DOHH2 (cell line): ENCODE measurements at regions not wholly inside any gene's neighbourhood (a gene's known extent, or its start where the extent isn't known, plus 50 kb on each side); places are given as distances from the start of the nearest gene placed in this dataset.

Source experiments
- H3F3A ChIP-seq: fragments of 200-600 bp; sonication (generic), shearing (Covaris generic); 2 replicates; pipeline ENCODE4 v1.6.0; 2016; ENCODE audit warnings: antibody characterized with exemption, mild to moderate bottlenecking; ENCODE audit not compliant: control insufficient read depth, insufficient read depth
- H3K27ac ChIP-seq: fragments of 200-600 bp; sonication (generic); 2 replicates; pipeline ENCODE4 v1.5.1; 2014; ENCODE audit warnings: low read depth, mild to moderate bottlenecking, low read length, moderate library complexity
- H3K27me3 ChIP-seq: fragments of 200-600 bp; sonication (generic); 2 replicates; pipeline ENCODE4 v1.6.1; 2014; ENCODE audit warnings: mild to moderate bottlenecking, low read length, mixed read lengths; ENCODE audit not compliant: control insufficient read depth
- H3K36me3 ChIP-seq: fragments of 200-600 bp; sonication (generic); 2 replicates; pipeline ENCODE4 v1.6.1; 2014; ENCODE audit warnings: mild to moderate bottlenecking, low read length, moderate library complexity, mixed read lengths; ENCODE audit not compliant: control insufficient read depth
- H3K4me1 ChIP-seq: fragments of 200-600 bp; sonication (generic); 2 replicates; pipeline ENCODE4 v1.6.1; 2014; ENCODE audit warnings: mild to moderate bottlenecking, low read length, mixed read lengths; ENCODE audit not compliant: control insufficient read depth
- H3K4me2 ChIP-seq: fragments of 200-600 bp; sonication (generic); 2 replicates; pipeline ENCODE4 v1.6.0; 2014; ENCODE audit warnings: mild to moderate bottlenecking, low read length, moderate library complexity
- H3K4me3 ChIP-seq: fragments of 200-600 bp; sonication (generic); 2 replicates; pipeline ENCODE4 v1.5.1; 2014; ENCODE audit warnings: mild to moderate bottlenecking, low read length, mixed read lengths
- H3K79me2 ChIP-seq: fragments of 200-600 bp; sonication (generic); 2 replicates; pipeline ENCODE4 v1.6.1; 2014; ENCODE audit warnings: mild to moderate bottlenecking, low read length, mixed read lengths; ENCODE audit not compliant: control insufficient read depth
- H3K9me2 ChIP-seq: fragments of 200-600 bp; sonication (generic); replicated peaks from 2 replicates; pipeline ENCODE4 v1.6.1; 2014; ENCODE audit warnings: mild to moderate bottlenecking, low read length, mixed read lengths; ENCODE audit not compliant: control insufficient read depth
- H3K9me3 ChIP-seq: fragments of 200-600 bp; sonication (generic); 2 replicates; pipeline ENCODE4 v1.6.1; 2014; ENCODE audit warnings: antibody characterized with exemption, low read length, mixed read lengths; ENCODE audit not compliant: control insufficient read depth, insufficient read depth
- H4K20me1 ChIP-seq: fragments of 200-600 bp; sonication (generic); 2 replicates; pipeline ENCODE4 v1.6.0; 2014; ENCODE audit warnings: low read depth, mild to moderate bottlenecking, antibody characterized with exemption, low read length, moderate library complexity; ENCODE audit not compliant: control insufficient read depth, insufficient read depth
- EZH2phosphoT487 ChIP-seq: fragments of 200-600 bp; sonication (generic); IDR thresholded peaks from 2 replicates; pipeline ENCODE4 v1.6.1; 2017; ENCODE audit warnings: borderline replicate concordance, mild to moderate bottlenecking, antibody characterized with exemption, low read length, moderate library complexity, mixed read lengths
- TF ChIP-seq, protein P1 (sequence below): fragments of 200-600 bp; sonication (generic); IDR thresholded peaks from one replicate; pipeline ENCODE4 v1.5.1; 2014; ENCODE audit warnings: antibody characterized with exemption, mild to moderate bottlenecking, low read depth, low read length; ENCODE audit not compliant: poor library complexity, severe bottlenecking

DNA sequence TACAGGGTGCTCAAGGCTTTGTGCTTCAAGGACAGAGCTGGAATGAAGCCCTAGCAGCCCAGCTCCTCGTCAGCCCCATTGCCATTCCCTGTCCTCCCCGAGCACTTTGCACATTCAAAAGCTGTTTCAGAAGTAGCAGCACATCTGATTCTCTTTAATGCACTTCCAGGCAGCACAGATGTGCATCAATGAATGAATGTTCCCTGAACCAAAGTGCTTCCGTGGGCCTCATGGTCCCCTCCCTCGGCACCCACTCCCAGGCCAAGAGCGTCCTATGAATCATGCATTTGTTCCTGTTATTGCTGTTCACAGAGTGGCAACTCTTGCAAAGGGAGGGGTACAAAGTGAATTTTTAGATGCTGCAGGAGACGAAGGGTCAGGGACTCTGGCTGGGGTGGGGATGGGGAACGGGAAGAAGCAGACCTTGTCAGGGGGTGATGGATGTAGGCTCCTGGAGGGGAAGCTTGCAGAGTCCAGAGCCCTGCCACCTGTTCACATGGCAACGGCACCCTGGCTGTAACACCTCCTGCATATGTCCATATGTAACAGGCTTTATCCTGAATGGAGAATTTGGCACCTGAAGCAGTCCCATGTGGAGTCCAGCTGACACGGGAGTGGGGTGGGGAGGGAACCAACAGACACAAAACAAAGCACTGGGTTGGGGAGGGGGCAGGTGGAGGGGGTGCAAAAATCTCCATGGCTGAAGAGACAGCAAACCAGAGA is 62.2 kb upstream of the BAIAP2L1 start:
- Histone ChIP-seq H3K9me2 (no peaks in the 10 kb centered on the region), H3K27me3 (0 out of 2 replicates have a peak, but pooled peaks cover 6% of the 10 kb centered on the region), H3K4me2 (no peak overlapping the region), H3K27ac (no peak overlapping the region), H3K36me3 (no peaks in the 10 kb centered on the region), H3F3A (no peaks in the 10 kb centered on the region), H3K79me2 (no peaks in the 10 kb centered on the region), H4K20me1 (no peaks in the 10 kb centered on the region), H3K4me1 (no peaks in the 10 kb centered on the region), H3K4me3 (no peak overlapping the region), H3K9me3 (peaks cover 2% of the 10 kb centered on the region; the same call in 1 of the 2 replicates)
- no peak for TF ChIP-seq EZH2phosphoT487
- TF ChIP-seq, protein P1, sequence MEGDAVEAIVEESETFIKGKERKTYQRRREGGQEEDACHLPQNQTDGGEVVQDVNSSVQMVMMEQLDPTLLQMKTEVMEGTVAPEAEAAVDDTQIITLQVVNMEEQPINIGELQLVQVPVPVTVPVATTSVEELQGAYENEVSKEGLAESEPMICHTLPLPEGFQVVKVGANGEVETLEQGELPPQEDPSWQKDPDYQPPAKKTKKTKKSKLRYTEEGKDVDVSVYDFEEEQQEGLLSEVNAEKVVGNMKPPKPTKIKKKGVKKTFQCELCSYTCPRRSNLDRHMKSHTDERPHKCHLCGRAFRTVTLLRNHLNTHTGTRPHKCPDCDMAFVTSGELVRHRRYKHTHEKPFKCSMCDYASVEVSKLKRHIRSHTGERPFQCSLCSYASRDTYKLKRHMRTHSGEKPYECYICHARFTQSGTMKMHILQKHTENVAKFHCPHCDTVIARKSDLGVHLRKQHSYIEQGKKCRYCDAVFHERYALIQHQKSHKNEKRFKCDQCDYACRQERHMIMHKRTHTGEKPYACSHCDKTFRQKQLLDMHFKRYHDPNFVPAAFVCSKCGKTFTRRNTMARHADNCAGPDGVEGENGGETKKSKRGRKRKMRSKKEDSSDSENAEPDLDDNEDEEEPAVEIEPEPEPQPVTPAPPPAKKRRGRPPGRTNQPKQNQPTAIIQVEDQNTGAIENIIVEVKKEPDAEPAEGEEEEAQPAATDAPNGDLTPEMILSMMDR: no peak

DNA sequence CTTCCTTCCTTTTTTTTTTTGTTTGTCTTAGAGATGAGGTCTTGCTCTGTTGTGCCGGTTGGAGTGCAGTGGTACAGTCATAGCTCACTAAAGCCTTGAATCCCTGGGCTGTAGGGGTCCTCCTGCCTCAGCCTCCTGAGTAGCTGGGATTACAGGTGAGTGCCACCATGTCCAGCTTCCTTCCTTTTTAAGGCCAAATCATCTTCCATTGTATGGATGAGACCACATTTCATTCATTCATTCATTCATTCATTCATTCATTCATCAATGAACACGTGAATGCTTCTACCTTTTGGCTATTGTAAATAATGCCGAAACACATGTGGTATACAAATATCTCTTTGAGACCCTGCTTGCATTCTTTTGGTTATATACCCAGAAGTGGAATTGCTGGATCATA is 60.0 kb upstream of the BAIAP2L1 start:
- no peaks in the 10 kb centered on the region for H3K36me3 ChIP-seq
- H3K27me3 ChIP-seq: 0 out of 2 replicates have a peak, but pooled peaks cover 6% of the 10 kb centered on the region
- TF ChIP-seq, protein P1: no peak
- no peak for TF ChIP-seq EZH2phosphoT487
- H3K4me3 ChIP-seq: no peak overlapping the region
- H3K9me3 ChIP-seq: peaks cover 3% of the 10 kb centered on the region; the same call in 1 of the 2 replicates
- no peaks in the 10 kb centered on the region for H3K79me2 ChIP-seq
- no peak overlapping the region for H3K4me2 ChIP-seq
- no peaks in the 10 kb centered on the region for H3K9me2 ChIP-seq
- H4K20me1 ChIP-seq: no peaks in the 10 kb centered on the region
- H3F3A ChIP-seq: no peaks in the 10 kb centered on the region
- H3K4me1 ChIP-seq: no peaks in the 10 kb centered on the region
- no peak overlapping the region for H3K27ac ChIP-seq

DNA sequence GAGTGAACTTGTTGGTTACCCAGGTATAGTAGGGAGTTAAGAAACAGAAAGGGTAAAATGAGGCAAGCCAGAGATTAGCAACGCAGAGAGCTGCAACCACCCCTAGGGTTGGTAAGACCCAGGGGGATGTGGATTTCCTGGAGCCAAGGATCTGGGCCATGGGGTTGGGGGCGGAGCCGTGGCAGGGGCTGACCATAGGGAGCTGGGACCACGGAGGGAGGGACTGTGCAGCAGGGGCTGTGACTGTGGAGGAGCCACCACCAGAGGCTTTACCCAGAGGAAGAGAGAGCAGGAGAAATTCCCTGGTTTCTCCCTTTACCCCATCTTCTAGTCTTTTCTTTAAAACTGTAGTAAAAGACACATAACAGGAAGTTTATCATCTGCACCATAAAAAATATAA is 58.6 kb upstream of the BAIAP2L1 start:
- Histone ChIP-seq H3K27me3 (0 out of 2 replicates have a peak, but pooled peaks cover 3% of the 10 kb centered on the region), H3K4me3 (no peak overlapping the region), H3K9me2 (no peaks in the 10 kb centered on the region), H3F3A (no peaks in the 10 kb centered on the region), H3K4me2 (no peak overlapping the region), H3K36me3 (no peaks in the 10 kb centered on the region), H3K9me3 (peaks cover 3% of the 10 kb centered on the region; the same call in 1 of the 2 replicates), H3K4me1 (no peaks in the 10 kb centered on the region), H3K27ac (no peak overlapping the region), H3K79me2 (no peaks in the 10 kb centered on the region), H4K20me1 (no peaks in the 10 kb centered on the region)
- no peak for TF ChIP-seq EZH2phosphoT487
- TF ChIP-seq, protein P1: no peak
